NCI-H82 treated with DMSO at 0.1 percent for 48 hours (cell line): ENCODE measurements at regions not wholly inside any gene's neighbourhood (a gene's known extent, or its start where the extent isn't known, plus 50 kb on each side); places are given as distances from the start of the nearest gene placed in this dataset.
"Not testable (repeated sequence)": the region's sequence is repeated elsewhere in the genome, so short reads cannot be mapped to it uniquely, and the experiment has no call there.

Source experiments
- DNase-seq: peaks from one replicate; lab custom pipeline; 2025; ENCODE audit not compliant: unreplicated experiment; lab: John Stamatoyannopoulos, UW

DNA sequence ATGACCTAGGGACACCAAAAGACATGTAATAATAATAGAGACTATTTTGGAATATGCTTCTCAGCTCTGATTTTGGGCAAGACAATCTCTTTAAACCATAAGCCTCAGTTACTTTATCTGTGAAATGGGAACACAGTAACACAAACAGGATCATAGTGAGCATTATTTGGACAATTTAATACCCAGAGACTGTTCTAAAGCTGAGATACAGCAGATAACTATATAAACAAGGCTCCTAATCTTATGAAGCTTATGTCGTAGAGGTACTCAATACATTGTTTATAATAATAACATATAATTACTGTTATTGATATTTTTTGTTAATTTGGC, 250.8 kb downstream of the SEC61B start:
- no peak for DNase-seq

DNA sequence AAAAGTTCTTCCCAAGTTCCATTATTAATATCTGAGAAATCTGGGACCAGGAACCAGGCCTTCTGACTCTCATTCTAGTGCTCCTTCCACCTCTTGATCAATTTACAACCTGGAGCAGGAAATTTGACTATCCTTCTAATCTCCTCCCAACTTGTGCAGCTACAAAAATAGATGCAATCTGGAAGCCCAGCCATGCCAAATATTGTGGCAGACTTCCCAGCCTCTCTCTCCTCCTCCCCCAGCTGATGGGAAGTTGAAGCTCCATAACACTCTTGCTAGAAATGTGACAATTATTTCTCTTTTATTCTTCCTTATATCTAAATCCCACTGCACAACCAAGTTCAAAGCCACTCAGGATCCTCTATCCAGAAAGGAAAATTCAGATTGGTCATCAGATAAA, 252.1 kb downstream of the SEC61B start:
- no peak for DNase-seq

DNA sequence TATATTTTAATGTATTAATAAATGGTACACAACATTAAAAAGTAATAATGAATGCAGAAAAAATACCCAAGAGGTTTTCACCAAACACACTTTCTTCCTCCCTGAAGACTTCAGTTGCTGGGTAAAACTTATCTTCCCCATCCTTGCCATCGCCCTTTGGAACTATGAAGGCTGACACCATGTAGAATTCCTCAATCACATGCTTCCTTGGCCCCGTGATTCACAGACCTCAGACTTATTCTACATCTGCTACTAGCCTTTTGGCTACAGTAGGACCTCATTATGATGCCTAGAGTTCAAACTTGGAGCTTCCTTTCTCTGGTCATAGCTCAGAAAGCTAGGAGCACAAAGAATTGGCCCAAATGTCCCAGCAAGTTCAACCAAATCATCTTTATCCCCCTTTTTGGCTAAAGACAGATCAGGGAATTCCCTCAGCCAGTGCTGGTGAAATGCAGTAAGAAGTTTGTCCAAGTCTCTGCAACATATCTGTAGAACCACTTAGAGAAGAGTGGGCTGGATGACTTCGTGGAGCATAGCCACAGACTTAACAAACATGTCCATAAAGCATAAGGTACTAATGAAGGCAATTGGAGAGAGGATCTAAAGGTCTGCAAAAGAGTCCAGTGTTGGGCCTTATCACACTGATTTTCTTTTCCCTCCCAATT, 253.5 kb downstream of the SEC61B start:
- no peak for DNase-seq

DNA sequence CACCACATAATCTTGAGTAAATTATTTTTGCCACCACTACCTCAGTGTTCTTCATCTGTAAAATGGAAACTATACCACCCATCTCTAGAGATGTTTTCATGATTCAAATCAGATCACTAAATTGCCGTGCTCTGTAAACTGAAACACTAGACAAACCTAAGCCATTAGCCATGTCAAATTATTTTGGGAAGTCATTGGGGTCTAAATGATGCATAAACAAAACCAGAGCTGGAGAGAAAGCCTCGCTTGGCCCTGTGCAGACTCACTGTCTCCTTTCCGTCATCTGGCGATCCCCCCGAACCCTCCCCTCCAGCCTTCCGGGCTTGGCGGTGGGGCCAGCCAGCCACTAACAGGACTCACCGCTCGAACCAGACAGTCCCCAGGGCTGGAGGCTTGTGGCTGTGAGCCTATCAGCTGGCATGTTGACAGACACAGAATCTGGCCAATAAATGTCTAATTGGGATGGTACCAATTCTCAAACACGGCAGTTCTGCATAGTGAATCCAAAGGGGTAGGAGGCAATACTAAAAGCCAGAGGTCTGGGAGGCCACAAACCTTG, 256.5 kb downstream of the SEC61B start:
- no peak for DNase-seq

DNA sequence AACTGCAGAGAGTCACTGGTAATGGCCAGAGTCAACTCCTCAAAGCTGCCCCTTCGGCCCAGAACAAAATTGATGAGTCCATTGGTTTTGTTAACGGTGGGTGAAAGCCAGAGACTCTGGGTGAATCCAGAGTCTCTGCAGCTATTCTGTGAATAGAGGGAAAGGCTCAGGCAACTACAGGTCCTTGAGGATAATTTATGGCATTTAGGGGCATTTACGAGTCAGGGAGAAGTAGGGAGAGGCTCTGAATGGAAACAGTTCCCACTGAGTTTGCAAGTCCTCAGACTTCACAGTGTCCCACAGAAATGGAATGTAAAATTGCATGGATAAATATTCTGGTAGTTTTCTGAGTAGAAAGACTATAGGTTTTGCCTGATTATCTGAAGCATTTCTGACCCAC, 257.8 kb downstream of the SEC61B start:
- no peak for DNase-seq

DNA sequence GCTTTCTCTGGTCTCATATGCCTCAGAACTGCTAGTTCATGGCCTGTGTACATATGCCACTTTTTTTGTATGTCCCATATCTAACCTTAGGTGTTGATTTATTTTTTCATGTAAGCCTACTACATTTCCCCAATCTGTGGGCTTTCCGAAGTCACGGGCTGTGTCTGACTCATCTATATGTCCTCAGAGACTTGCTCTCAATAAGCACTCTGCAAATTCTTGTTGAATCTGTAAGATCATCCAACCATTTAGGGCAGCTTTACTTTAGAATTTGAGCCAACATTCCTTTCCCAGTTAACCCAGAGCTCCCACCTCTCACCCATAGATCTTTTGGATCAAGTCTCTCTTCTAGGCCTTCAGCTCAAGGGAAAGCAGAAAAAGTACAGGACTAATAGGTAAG, 263.4 kb downstream of the SEC61B start:
- no peak for DNase-seq

DNA sequence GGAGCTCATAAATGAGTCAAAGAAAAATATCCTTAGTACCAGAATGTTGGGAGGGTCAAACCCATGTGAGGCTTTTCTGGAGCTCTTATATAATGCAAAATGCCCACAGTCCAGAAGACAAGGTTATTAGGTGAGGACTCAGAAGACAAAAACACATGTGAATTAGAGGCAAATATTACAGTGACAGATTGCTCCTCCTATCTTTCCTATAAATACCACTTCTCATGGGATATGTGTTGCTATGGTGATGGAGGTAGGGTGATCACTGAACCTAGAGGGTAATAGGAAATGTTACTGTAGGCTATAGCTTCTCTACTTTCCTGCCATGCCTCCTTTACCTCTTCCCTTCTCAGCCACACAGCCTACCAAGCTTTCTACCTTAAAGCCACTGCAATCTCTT, 264.6 kb downstream of the SEC61B start:
- DNase-seq: no peak

DNA sequence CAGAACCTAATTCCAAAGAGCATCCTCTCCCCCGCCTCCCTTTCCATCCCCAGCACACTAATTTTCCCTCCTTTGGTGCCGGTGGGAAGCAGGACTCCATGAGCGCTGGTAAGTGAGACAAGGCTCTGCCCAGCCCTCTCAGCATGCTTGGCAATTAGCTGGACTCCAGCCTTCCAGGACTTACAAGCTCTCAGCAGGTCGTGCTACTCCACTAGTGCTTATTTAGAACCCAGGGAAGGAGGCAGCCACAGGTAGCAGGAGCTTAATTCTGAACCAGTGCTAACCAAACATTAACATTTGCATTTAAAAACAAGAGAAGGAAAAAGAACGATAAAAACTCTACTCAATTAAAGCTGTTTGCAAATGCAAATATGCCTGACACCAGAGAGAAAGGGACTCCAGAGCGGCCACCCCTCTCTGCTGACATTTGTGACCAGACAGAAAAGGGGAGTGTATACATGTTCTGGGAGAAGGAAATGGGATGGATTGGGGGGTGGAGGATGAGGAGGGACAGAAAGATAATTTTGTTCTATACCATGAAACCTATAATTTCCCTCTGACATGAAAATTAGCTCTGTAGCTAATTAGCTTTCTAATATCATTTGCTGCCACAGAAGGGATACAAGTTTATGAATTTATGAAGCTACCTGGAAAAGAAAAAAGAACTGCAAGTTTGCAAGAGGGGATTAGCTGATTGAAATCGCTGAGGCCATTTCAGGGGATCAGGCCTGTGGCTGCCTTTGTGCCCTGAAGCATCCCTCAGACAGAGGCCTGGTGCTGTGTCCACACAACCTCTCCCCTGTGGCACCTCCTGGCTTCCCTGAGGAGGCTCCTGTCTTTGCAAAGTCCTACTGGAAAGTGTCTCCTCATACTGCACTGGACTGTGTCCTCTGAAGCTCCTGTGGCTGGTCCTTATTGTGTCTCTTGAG, 266.3 kb downstream of the SEC61B start:
- DNase-seq: no peak

DNA sequence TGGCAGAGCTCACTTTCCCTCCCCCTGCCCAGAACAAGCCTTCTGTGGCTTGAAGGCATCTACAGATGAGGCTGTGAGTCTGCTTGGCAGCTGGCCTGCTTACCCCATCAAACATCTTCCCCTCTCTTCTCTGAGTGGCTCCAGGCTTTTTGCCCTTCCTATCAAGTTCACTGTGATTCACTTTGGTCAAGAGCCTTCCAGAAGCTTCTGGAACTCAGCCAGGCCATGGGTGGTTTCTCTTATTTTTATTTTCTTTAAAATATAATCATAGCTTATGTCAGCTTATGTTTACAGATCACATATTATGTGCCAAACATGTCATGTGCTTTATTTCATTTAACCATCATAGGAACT, 267.0 kb downstream of the SEC61B start:
- no peak for DNase-seq

DNA sequence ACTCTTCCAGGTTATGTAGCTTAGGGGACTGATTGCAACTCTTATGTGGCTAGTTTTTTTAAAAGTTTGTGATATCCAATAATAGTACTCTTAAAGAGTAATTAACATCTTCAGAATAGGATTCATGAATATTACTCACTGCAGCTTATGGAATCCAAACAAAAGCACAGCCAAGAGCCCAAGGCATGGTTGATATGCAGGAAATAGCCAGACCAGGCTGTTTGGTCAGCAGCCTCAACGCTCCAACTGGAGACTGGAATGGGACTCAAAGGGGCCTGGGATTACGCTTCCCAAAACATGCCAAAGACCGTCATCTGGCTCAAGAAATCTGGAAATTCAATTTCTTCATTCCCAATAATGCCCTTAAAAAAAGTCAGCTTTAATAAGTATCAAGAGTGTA, 268.6 kb downstream of the SEC61B start:
- DNase-seq: no peak

DNA sequence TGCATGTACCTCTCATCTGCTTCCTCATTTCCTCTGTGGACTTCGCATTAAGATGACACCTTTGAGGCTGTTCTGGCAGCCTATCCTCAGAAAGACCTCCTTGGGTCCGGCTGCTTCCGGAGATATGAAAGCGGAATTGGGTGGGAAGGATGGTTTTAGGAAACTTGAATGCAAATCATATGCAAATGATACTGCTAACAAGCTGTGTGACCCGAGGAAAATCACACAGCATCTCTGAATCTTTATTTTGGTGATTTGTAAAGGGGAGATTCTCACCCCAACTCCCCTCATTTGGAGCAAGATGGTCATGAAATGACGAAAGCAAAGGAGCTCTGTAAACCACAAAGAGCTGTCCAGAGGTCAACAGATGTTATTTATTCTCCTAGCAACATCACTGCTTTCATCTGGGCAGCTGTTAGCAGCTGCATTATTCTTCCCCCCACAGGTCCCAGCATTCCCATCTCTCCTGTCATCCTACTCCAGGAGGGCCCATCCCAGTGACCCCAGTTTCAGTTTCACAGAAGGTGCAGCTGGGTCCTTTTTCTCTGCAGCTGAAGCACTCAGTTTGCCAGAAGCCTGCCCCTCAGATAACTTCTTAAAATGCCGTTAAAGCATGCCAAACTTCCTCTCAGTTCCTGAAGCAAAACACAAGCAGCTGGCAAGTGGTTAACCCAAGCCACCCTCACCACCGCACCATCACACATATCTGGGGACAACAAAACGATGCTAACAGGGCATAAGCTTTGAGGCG, 269.5 kb downstream of the SEC61B start:
- DNase-seq: no peak

DNA sequence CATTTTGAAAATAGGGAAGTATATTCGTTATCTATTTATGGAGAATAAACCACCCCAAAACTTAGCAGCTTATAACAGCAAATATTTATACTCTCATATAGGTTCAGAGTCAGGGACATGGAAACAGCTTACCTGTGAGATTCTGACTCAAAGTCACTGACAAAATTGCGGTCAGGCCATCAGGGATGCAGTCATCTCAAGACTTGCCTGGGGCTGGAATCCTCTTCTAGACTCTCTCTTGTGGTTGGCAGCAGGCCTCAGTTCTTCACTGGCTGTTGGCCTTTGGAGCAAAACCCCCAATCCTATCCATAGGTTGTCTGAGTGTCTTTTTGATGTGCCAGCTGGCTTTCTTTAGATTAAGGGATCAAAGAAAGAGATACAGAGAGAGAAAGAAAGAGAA, 275.6 kb downstream of the SEC61B start:
- no peak for DNase-seq

DNA sequence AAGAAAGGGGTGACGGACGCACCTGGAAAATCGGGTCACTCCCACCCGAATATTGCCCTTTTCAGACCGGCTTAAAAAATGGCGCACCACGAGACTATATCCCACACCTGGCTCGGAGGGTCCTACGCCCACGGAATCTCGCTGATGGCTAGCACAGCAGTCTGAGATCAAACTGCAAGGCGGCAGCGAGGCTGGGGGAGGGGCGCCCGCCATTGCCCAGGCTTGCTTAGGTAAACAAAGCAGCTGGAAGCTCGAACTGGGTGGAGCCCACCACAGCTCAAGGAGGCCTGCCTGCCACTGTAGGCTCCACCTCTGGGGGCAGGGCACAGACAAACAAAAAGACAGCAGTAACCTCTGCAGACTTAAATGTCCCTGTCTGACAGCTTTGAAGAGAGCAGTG, 276.9 kb downstream of the SEC61B start:
- DNase-seq: not testable (repeated sequence)

DNA sequence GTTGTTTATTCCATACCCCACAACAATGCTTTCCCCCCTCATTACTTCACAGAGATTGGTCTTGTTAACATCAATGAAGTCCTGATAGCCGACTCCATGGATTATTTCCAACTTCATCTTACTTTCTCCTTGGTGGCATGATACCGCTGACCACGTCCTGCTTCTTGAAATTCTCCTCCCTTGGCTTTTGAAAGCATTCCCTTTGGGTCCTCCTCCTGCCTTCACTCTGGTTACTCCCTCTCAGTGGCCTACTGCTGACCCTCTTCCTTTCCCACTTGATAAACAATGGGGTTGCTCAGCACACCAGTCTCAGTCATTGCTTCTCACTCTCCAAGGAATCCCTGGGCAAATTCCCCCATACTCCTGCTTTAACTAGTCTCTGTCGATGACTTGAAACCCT, 283.9 kb downstream of the SEC61B start:
- DNase-seq: no peak

DNA sequence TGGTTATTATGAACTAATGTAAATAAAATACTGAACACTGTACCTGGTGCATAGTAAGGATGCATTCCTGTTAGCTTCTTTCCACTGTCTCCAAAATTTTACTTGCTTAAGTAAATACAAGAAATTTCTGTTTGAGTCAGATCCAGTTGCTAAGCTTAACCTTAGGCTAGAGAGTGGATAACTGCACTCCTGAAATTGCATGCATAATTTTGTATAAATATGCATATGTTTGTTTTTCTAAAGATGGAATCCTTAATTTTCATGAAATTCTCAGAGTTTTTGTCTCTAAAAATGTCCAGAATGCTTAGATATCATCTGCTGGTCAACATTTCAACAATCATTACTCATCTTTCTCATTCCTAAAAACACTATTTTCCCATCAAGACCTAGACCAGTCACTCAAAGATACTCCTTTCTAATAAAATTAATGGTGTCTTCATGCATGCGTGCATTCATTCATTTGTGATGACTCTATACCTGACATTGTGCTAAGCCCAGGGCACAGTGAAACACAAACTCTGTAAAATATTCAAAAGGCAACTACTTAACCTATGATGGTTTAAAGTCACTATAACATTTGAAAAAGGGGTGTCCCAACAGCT, 284.8 kb downstream of the SEC61B start:
- no peak for DNase-seq

DNA sequence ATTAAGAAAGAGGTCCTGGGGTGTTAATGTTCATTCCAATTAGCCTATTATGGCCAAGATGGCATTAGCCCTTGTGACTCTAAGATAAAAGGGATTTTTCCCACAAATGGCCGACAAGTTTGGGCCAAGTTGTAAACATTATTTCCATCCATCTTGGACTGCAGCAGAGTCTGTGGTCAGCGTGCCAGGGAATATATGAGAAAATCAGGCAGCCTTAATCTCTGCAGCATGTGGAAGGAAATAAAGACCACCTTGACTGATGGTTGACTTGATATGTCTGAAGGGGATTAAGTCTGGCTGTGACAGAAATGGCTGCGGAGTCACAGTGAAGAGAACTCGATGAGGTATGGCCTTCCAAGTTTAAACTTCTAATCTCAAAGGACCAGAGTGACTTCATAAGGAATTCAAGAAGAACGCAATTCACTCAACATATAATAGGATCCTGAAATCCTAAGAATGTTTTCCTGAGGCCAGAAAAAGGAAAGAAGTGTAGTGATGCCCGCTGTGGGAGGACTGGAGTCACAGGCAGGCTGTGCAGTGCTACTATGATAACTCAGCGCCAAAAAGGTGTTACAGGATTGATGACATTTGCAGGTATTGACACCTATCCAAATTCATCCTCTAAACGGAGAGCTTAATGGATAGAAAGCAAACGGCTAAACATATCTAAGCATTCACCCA, 287.1 kb downstream of the SEC61B start:
- no peak for DNase-seq

DNA sequence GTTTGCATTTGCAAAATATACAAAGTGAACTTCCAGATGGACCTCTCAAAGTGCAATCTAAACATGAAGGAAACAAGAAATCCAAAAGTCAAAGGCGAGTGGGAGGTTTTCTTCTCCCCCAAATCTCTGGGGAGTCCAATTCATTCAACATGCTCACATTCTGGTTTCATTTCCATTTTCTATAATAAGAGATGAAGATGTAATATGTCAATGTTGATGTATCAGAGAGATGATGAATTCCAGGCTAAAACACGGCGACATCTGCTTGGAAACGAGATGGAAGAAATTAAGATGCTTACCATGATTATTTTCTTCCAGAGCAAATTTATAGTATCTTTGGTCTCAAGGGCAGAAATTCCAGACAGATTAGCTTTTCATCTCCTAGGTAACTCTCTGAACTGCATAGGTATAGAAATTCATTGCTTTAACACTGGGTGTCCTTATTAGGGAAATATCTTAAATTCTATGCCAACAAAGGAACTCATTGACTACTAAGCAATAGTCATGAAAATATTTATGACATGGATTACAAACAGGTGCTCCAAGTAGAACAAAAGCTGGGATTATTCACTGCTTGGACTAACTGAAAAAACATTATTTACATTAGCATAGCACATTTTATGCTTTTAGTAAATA, 287.9 kb downstream of the SEC61B start:
- no peak for DNase-seq

DNA sequence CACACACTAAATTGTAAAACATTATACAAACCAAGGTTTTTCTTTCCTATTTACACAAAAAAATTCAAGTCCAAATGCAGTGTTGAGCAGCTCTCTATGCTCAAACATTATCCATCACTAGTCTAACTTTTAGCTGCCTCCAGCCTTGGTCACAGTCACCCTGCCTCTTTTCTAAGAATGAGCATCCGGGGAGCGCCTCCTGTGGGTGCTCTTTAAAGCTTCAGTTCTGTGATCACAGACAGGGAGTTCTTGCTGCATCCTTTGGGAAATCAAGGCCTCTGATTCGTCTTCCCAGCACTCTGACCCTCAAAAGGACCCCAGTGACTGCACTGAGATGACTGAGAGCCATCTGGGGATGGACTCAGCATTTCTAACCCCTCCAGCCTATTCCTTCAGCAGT, 289.6 kb downstream of the SEC61B start:
- no peak for DNase-seq

DNA sequence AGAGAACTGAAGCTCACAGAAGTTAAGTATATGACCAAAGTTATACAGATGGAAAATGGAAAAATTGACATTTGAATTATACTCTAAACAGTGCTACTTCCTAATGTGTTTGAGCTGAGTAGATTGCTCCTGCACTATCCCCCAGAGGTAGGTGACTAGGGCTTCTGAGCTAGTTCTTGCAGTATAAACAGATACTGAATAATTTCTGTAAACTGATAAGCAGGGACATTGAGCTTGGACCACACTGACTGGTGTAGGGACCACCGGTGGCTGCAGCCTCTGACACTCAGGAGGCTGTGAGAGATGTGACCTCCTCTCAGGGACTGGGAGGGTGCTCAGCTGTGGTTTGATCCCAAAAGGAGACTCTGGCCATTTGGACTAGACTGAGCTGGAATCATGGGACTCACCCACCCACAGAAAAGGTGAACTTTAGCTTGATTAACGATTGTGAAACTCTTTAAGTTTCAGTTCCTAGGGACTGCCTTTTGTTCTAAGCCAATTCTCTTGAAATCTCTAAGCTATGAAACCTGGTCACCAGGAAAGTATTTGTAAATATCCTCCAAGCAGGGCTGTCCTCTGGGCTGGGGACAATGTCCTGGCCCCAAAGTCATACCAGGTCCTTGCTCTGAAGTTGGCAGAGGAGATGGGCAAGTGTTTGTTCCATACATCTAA, 291.5 kb downstream of the SEC61B start:
- no peak for DNase-seq

DNA sequence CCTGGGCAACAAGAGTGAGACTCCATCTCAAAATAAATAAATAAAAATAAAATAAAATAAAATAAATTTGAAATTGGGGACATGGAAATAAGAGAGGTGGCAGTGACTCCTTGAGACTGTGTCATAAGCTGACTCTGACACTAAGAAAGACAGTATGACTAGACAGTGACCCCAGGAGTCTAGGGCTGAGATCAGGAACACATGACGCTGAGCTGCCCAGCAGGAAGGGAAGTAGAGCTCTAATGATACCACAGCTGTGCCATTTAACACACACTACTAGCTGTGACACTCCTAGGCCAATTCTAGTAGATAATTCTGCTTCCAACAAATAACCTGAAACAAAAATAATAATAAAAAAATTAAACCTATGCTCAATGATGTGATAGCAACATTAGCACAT, 293.0 kb downstream of the SEC61B start:
- DNase-seq: no peak
